Astrocyte (in vitro differentiated cells and primary cell): ENCODE measurements at regions not wholly inside any gene's neighbourhood (a gene's known extent, or its start where the extent isn't known, plus 50 kb on each side); places are given as distances from the start of the nearest gene placed in this dataset.

ENCODE experiments used
- EZH2 ChIP-seq: IDR thresholded peaks from 2 replicates; pipeline ENCODE4 v1.6.1; 2012; ENCODE audit warnings: mild to moderate bottlenecking, low read length, inconsistent platforms; ENCODE audit not compliant: insufficient read depth
- TF ChIP-seq, protein P1 (sequence below): IDR thresholded peaks from 2 replicates; pipeline ENCODE4 v1.5.1; 2011; ENCODE audit warnings: low read depth, mild to moderate bottlenecking, inconsistent platforms, low read length, moderate library complexity; ENCODE audit not compliant: insufficient read depth

DNA sequence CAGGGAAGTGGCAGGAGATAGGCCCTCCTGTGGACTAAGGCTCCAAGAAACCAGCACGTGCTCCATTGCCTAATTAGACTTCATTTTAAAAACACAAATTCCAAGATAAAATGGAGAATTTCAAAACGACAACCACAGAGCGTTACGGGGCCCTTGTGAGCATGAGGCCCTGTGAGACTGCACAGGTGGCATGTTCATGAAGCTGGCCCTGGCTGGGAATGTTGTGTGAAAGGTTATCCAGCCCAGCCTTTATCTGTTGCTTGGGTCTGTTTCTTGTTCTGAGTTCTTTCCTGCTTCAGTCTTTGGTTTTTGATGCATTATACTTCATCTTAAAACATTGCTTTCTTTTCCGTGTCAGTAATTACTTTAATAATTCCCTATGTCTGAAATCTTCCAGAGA is 99.0 kb downstream of the LACC1 start:
- TF ChIP-seq, protein P1, sequence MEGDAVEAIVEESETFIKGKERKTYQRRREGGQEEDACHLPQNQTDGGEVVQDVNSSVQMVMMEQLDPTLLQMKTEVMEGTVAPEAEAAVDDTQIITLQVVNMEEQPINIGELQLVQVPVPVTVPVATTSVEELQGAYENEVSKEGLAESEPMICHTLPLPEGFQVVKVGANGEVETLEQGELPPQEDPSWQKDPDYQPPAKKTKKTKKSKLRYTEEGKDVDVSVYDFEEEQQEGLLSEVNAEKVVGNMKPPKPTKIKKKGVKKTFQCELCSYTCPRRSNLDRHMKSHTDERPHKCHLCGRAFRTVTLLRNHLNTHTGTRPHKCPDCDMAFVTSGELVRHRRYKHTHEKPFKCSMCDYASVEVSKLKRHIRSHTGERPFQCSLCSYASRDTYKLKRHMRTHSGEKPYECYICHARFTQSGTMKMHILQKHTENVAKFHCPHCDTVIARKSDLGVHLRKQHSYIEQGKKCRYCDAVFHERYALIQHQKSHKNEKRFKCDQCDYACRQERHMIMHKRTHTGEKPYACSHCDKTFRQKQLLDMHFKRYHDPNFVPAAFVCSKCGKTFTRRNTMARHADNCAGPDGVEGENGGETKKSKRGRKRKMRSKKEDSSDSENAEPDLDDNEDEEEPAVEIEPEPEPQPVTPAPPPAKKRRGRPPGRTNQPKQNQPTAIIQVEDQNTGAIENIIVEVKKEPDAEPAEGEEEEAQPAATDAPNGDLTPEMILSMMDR: no peak
- TF ChIP-seq EZH2: no peak
